Neural cell (in vitro differentiated cells): ENCODE measurements at regions not wholly inside any gene's neighbourhood (a gene's known extent, or its start where the extent isn't known, plus 50 kb on each side); places are given as distances from the start of the nearest gene placed in this dataset.

Experiments used
- H2AFZ ChIP-seq: fragments of 200-600, 300-800 bp; sonication (generic), shearing (Covaris generic); 2 replicates; pipeline ENCODE4 v1.6.0; 2014; ENCODE audit warnings: low read depth, mild to moderate bottlenecking, antibody characterized with exemption, low read length, moderate library complexity
- H3F3A ChIP-seq: fragments of 200-600 bp; shearing (Covaris generic); 2 replicates; pipeline ENCODE4 v1.6.1; 2016; ENCODE audit warnings: mild to moderate bottlenecking, moderate library complexity, mixed read lengths, antibody characterized with exemption, low read length; ENCODE audit not compliant: insufficient read depth, poor library complexity, severe bottlenecking
- H3K27ac ChIP-seq: fragments of 200-600, 300-800 bp; sonication (generic), shearing (Covaris generic); 2 replicates; pipeline ENCODE4 v1.5.1; 2014; ENCODE audit warnings: mild to moderate bottlenecking, low read length, moderate library complexity
- H3K27me3 ChIP-seq: fragments of 300-800, 200-600 bp; sonication (generic), shearing (Covaris generic); 2 replicates; pipeline ENCODE4 v1.6.0; 2014; ENCODE audit warnings: mild to moderate bottlenecking, low read depth, low read length, moderate library complexity; ENCODE audit not compliant: insufficient read depth
- H3K36me3 ChIP-seq: fragments of 300-800, 200-600 bp; sonication (generic), shearing (Covaris generic); 2 replicates; pipeline ENCODE4 v1.5.1; 2014; ENCODE audit warnings: mild to moderate bottlenecking, antibody characterized with exemption, low read length, moderate library complexity; ENCODE audit not compliant: insufficient read depth
- H3K4me2 ChIP-seq: fragments of 300-800, 200-600 bp; sonication (generic), shearing (Covaris generic); 2 replicates; pipeline ENCODE4 v1.6.0; 2014; ENCODE audit warnings: mild to moderate bottlenecking, low read length
- H3K4me3 ChIP-seq: fragments of 300-800, 200-600 bp; sonication (generic), shearing (Covaris generic); 2 replicates; pipeline ENCODE4 v1.5.1; 2014; ENCODE audit warnings: mild to moderate bottlenecking, low read length, moderate library complexity
- H3K79me2 ChIP-seq: fragments of 200-600 bp; shearing (Covaris generic); replicated peaks from 2 replicates; pipeline ENCODE4 v1.6.0; 2014; ENCODE audit warnings: mild to moderate bottlenecking, low read length, moderate library complexity; ENCODE audit not compliant: insufficient read depth
- H3K9ac ChIP-seq: fragments of 300-800, 200-600 bp; sonication (generic), shearing (Covaris generic); 2 replicates; pipeline ENCODE4 v1.6.1; 2016; ENCODE audit warnings: mild to moderate bottlenecking, low read length, mixed read lengths
- H3K9me2 ChIP-seq: fragments of 200-600 bp; shearing (Covaris generic); 2 replicates; pipeline ENCODE4 v1.6.1; 2016; ENCODE audit warnings: mild to moderate bottlenecking, low read length, mixed read lengths; ENCODE audit not compliant: insufficient read depth
- H3K9me3 ChIP-seq: fragments of 200-600, 300-800 bp; sonication (generic), shearing (Covaris generic); 2 replicates; pipeline ENCODE4 v1.6.1; 2016; ENCODE audit warnings: mild to moderate bottlenecking, mixed run types, low read length, moderate library complexity, mixed read lengths
- H4K20me1 ChIP-seq: fragments of 200-600 bp; shearing (Covaris generic); 2 replicates; pipeline ENCODE4 v1.6.1; 2016; ENCODE audit warnings: mild to moderate bottlenecking, mixed run types; ENCODE audit not compliant: insufficient read depth
- CTCF ChIP-seq: fragments of 450-650 bp; IDR thresholded peaks from 2 replicates; pipeline ENCODE4 v1.5.1; 2014; ENCODE audit warnings: antibody characterized with exemption, mild to moderate bottlenecking, moderate library complexity; ENCODE audit not compliant: poor library complexity, severe bottlenecking
- EP300 ChIP-seq: fragments of 450-650 bp; conservative IDR thresholded peaks from 2 replicates; pipeline ENCODE4 v1.6.1; 2014; ENCODE audit warnings: antibody characterized with exemption, mild to moderate bottlenecking, moderate library complexity; ENCODE audit not compliant: poor library complexity, severe bottlenecking
- EZH2 ChIP-seq: fragments of 200-600, 300-800 bp; shearing (Covaris generic), sonication (generic); IDR thresholded peaks from 2 replicates; pipeline ENCODE4 v1.6.1; 2014; ENCODE audit warnings: antibody characterized with exemption, low read length, borderline replicate concordance, mild to moderate bottlenecking; ENCODE audit not compliant: insufficient read depth, poor library complexity, severe bottlenecking
- MXI1 ChIP-seq: fragments of 450-650 bp; conservative IDR thresholded peaks from 2 replicates; pipeline ENCODE4 v1.6.1; 2014; ENCODE audit warnings: antibody characterized with exemption, mild to moderate bottlenecking; ENCODE audit not compliant: poor library complexity, severe bottlenecking
- POLR2AphosphoS5 ChIP-seq: IDR thresholded peaks from 2 replicates; pipeline ENCODE4 v1.6.1; 2012
- RAD21 ChIP-seq: fragments of 450-650 bp; conservative IDR thresholded peaks from 2 replicates; pipeline ENCODE4 v1.6.1; 2014; ENCODE audit warnings: antibody characterized with exemption, mild to moderate bottlenecking, moderate library complexity
- SMC3 ChIP-seq: fragments of 450-650 bp; conservative IDR thresholded peaks from 2 replicates; pipeline ENCODE4 v1.6.1; 2014; ENCODE audit warnings: antibody characterized with exemption, mild to moderate bottlenecking, moderate library complexity; ENCODE audit not compliant: poor library complexity
- TAF1 ChIP-seq: IDR thresholded peaks from 2 replicates; pipeline ENCODE4 v1.6.1; 2012; ENCODE audit warnings: low read depth
- TF ChIP-seq, protein P1 (sequence below): IDR thresholded peaks from 2 replicates; pipeline ENCODE4 v1.6.1; 2012; ENCODE audit warnings: borderline replicate concordance

DNA sequence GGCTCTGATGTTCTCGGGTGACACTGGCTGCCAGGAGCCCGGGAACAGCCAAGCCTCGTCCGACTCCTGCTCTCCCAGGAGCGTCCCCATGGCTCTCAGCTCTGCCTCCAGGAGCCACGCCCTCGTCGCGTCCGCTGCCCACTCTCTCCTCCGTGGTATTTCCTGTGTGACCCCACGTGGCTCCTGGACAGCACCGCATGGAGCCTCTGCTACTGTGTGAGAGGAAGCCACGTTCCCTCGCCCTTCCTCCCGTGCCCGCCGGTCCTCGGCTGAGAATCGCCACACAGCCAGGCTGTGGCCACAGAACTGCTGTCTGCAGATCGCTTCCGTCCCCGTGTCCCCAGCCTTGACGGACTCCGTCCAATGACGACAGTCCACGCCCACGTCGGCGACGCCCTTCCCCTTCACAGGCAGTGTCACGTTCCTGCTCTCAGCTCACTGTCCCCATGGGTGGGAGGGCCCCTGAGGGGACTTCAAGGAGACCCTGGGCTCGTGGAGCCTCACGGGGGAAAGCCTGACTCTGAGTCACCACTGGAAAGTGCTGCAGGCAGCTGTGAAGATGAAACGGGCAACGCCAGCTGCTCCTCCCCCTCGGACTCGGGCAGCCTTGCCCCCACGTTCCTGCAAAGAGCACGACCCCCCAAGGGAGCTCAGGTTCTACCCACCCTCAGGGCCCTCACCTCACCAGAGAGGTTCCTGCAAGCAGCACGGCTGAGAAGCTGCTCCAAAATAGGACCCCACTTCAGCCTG, 458.5 kb downstream of the BRD1 start:
- no peaks in the 10 kb centered on the region for H3K27me3 ChIP-seq
- H3K9ac ChIP-seq: no peak overlapping the region
- no peaks in the 10 kb centered on the region for H3K9me2 ChIP-seq
- H3K9me3 ChIP-seq: no peaks in the 10 kb centered on the region
- H3F3A ChIP-seq: no peaks in the 10 kb centered on the region
- no peaks in the 10 kb centered on the region for H4K20me1 ChIP-seq
- H2AFZ ChIP-seq: no peak overlapping the region
- H3K36me3 ChIP-seq: no peaks in the 10 kb centered on the region
- no peak overlapping the region for H3K4me2 ChIP-seq
- H3K79me2 ChIP-seq: no peaks in the 10 kb centered on the region
- no peak overlapping the region for H3K27ac ChIP-seq
- H3K4me3 ChIP-seq: no peak overlapping the region
- TF ChIP-seq, protein P1, sequence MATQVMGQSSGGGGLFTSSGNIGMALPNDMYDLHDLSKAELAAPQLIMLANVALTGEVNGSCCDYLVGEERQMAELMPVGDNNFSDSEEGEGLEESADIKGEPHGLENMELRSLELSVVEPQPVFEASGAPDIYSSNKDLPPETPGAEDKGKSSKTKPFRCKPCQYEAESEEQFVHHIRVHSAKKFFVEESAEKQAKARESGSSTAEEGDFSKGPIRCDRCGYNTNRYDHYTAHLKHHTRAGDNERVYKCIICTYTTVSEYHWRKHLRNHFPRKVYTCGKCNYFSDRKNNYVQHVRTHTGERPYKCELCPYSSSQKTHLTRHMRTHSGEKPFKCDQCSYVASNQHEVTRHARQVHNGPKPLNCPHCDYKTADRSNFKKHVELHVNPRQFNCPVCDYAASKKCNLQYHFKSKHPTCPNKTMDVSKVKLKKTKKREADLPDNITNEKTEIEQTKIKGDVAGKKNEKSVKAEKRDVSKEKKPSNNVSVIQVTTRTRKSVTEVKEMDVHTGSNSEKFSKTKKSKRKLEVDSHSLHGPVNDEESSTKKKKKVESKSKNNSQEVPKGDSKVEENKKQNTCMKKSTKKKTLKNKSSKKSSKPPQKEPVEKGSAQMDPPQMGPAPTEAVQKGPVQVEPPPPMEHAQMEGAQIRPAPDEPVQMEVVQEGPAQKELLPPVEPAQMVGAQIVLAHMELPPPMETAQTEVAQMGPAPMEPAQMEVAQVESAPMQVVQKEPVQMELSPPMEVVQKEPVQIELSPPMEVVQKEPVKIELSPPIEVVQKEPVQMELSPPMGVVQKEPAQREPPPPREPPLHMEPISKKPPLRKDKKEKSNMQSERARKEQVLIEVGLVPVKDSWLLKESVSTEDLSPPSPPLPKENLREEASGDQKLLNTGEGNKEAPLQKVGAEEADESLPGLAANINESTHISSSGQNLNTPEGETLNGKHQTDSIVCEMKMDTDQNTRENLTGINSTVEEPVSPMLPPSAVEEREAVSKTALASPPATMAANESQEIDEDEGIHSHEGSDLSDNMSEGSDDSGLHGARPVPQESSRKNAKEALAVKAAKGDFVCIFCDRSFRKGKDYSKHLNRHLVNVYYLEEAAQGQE: no peak

GRCh38 chr22:49368221-49368975, 459.3 kb downstream of the BRD1 start:
- no peaks in the 10 kb centered on the region for H3K9me2 ChIP-seq
- H3F3A ChIP-seq: no peaks in the 10 kb centered on the region
- H3K36me3 ChIP-seq: no peaks in the 10 kb centered on the region
- H3K9me3 ChIP-seq: peaks cover 3% of the 10 kb centered on the region
- H2AFZ ChIP-seq: no peak overlapping the region
- no peak overlapping the region for H3K4me2 ChIP-seq
- H4K20me1 ChIP-seq: no peaks in the 10 kb centered on the region
- H3K9ac ChIP-seq: no peak overlapping the region
- TF ChIP-seq EP300 (no peak), POLR2AphosphoS5 (no peak), EZH2 (no peak), MXI1 (no peak), SMC3 (no peak), RAD21 (no peak), CTCF (no peak), TAF1 (no peak)
- TF ChIP-seq, protein P1: no peak
- no peak overlapping the region for H3K4me3 ChIP-seq
- H3K79me2 ChIP-seq: no peaks in the 10 kb centered on the region
- no peak overlapping the region for H3K27ac ChIP-seq
- H3K27me3 ChIP-seq: no peaks in the 10 kb centered on the region
